HEK293T (cell line): ENCODE measurements at regions not wholly inside any gene's neighbourhood (a gene's known extent, or its start where the extent isn't known, plus 50 kb on each side); places are given as distances from the start of the nearest gene placed in this dataset.

Source experiments
- CTCF ChIA-PET: fragments of 350-600 bp; formaldehyde crosslinking; extraction: SDS; loops from one replicate; lab custom pipeline; 2021; ENCODE audit warnings: antibody characterized with exemption, inconsistent platforms; lab: Yijun Ruan, JAX
- POLR2A ChIA-PET: fragments of 350-600 bp; formaldehyde crosslinking; extraction: SDS; loops from one replicate; lab custom pipeline; 2020; ENCODE audit warnings: antibody characterized with exemption, inconsistent platforms; lab: Yijun Ruan, JAX
- DNase-seq: peaks from one replicate; pipeline ENCODE4 v3.0.0; 2012; ENCODE audit warnings: mixed read lengths; ENCODE audit errors: extremely low spot score
- ARNT ChIP-seq: fragments of 450-650 bp; IDR thresholded peaks from 2 replicates; pipeline ENCODE4 v1.6.1; 2017; ENCODE audit warnings: mild to moderate bottlenecking
- BHLHE40 ChIP-seq: fragments of 450-650 bp; IDR thresholded peaks from 2 replicates; pipeline ENCODE4 v1.6.1; 2016; ENCODE audit warnings: mild to moderate bottlenecking, moderate library complexity, borderline replicate concordance
- CTBP1 ChIP-seq: fragments of 450-650 bp; IDR thresholded peaks from 2 replicates; pipeline ENCODE4 v1.6.1; 2016; ENCODE audit warnings: borderline replicate concordance
- ELF4 ChIP-seq: fragments of 450-650 bp; IDR thresholded peaks from 2 replicates; pipeline ENCODE4 v1.6.1; 2017; ENCODE audit warnings: antibody characterized with exemption
- FOXA1 ChIP-seq: fragments of 450-650 bp; IDR thresholded peaks from 2 replicates; pipeline ENCODE4 v1.6.1; 2016; ENCODE audit warnings: mild to moderate bottlenecking
- FOXK2 ChIP-seq: fragments of 450-650 bp; IDR thresholded peaks from 2 replicates; pipeline ENCODE4 v1.6.1; 2016; ENCODE audit warnings: mild to moderate bottlenecking
- FOXM1 ChIP-seq: fragments of 450-650 bp; IDR thresholded peaks from 2 replicates; pipeline ENCODE4 v1.6.1; 2017; ENCODE audit warnings: mild to moderate bottlenecking, borderline replicate concordance
- HDGF ChIP-seq: fragments of 450-650 bp; IDR thresholded peaks from 2 replicates; pipeline ENCODE4 v1.6.1; 2017; ENCODE audit warnings: antibody characterized with exemption, borderline replicate concordance
- L3MBTL2 ChIP-seq: fragments of 450-650 bp; conservative IDR thresholded peaks from 2 replicates; pipeline ENCODE4 v1.6.1; 2016; ENCODE audit warnings: mild to moderate bottlenecking
- LEF1 ChIP-seq: fragments of 450-650 bp; IDR thresholded peaks from 2 replicates; pipeline ENCODE4 v1.6.1; 2017; ENCODE audit warnings: mild to moderate bottlenecking, borderline replicate concordance
- NFRKB ChIP-seq: fragments of 450-650 bp; IDR thresholded peaks from 2 replicates; pipeline ENCODE4 v1.6.1; 2016; ENCODE audit warnings: mild to moderate bottlenecking, moderate library complexity
- SP1 ChIP-seq: fragments of 450-650 bp; IDR thresholded peaks from 2 replicates; pipeline ENCODE4 v1.6.1; 2017
- SUZ12 ChIP-seq: fragments of 450-650 bp; IDR thresholded peaks from 2 replicates; pipeline ENCODE4 v1.6.1; 2016; ENCODE audit warnings: mild to moderate bottlenecking
- TARDBP ChIP-seq: fragments of 450-650 bp; IDR thresholded peaks from 2 replicates; pipeline ENCODE4 v1.6.1; 2016
- ZNF384 ChIP-seq: fragments of 450-650 bp; IDR thresholded peaks from 2 replicates; pipeline ENCODE4 v1.6.1; 2016
- TF ChIP-seq, protein P1 (sequence below): fragments of 450-650 bp; IDR thresholded peaks from 2 replicates; pipeline ENCODE4 v1.6.1; 2016

DNA sequence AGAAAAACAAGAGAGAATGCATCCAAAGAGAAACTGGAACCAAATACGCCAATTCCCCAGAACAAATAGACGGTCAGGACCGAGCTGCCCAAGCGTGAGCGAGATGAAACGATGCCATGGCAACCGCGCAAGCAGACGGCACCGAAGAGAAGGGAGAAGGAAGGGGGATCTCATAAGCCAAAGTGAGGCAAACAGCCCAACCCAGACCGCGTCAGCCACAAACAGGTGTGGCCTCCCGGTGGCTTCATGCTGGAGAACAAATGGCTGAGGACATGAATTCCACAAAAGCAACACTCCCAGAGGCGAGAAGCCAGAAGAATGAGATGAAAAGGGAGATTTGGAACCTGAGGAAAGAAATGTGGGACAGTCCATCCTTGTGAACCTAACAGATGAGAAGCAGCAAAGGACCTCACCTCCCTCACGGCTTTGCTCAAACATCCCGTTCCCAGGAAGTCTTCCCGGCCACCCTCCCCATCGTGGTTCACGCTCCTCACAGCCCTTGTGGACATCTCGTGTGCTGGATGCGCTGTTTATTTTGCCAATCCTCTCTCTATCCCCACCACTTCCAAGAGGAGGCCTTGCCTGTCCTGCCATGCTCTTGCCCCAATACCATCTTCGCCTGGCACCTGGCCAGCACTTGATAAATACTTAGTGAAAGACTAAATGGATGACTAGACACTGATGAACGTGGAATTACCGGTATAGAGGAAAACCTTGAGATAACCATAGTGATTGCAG lies 89.1 kb upstream of the RTL6 start:
- ChIA-PET POLR2A (no interaction called here), CTCF (interaction anchor here (0.5 kb wide), 1 partner anchor 40 kb away, joined by 3 read pairs; no protein-coding TSS in a partner anchor)
- no peak for DNase-seq
- TF ChIP-seq ARNT (no peak), BHLHE40 (no peak), FOXM1 (no peak), CTBP1 (no peak), SP1 (no peak), NFRKB (no peak), SUZ12 (no peak), L3MBTL2 (no peak), LEF1 (no peak), FOXK2 (no peak), ELF4 (no peak), TARDBP (no peak), FOXA1 (no peak), ZNF384 (no peak), HDGF (no peak)
- TF ChIP-seq, protein P1, sequence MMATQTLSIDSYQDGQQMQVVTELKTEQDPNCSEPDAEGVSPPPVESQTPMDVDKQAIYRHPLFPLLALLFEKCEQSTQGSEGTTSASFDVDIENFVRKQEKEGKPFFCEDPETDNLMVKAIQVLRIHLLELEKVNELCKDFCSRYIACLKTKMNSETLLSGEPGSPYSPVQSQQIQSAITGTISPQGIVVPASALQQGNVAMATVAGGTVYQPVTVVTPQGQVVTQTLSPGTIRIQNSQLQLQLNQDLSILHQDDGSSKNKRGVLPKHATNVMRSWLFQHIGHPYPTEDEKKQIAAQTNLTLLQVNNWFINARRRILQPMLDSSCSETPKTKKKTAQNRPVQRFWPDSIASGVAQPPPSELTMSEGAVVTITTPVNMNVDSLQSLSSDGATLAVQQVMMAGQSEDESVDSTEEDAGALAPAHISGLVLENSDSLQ: no peak

DNA sequence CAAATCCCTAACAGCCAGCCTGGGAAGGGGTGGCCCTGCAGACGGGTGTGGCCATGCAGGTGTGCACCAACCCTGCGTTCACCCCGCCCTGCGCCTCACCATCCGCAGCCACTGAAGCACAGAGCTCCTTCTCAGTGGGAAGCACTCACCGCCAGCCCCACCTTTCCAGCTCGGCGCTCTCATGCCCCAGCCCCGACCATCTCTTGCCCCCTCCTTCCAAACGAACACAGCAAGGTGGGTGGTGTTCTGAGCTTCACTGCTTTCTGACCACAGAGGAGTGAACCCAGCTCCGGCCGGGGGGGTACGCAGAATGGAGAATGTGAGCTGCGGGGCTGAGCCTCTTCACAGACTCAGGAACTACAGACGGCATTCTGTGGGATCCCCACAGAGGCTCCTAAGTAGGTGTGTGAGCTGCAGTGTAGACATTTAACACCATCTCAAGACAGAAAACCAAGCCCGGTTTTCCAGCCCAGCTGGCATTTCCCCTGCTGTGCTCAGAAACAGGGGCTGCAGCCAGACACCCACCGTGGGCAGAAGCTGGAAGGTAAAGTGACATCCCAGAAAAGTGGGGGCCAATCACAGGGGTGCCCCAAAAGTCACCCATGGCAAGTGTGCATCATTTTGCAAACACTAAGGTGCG lies 88.4 kb upstream of the RTL6 start:
- CTCF ChIA-PET: interaction anchor here (0.5 kb wide), 1 partner anchor 41 kb away, joined by 3 read pairs; no protein-coding TSS in a partner anchor
- DNase-seq: no peak
- TF ChIP-seq BHLHE40 (no peak), SUZ12 (no peak), FOXK2 (no peak), TARDBP (no peak), FOXM1 (no peak), ARNT (no peak), CTBP1 (no peak), FOXA1 (no peak), ZNF384 (no peak), HDGF (no peak), LEF1 (no peak), NFRKB (no peak), SP1 (no peak), ELF4 (no peak), L3MBTL2 (no peak)
- TF ChIP-seq, protein P1: no peak
- POLR2A ChIA-PET: no interaction called here

DNA sequence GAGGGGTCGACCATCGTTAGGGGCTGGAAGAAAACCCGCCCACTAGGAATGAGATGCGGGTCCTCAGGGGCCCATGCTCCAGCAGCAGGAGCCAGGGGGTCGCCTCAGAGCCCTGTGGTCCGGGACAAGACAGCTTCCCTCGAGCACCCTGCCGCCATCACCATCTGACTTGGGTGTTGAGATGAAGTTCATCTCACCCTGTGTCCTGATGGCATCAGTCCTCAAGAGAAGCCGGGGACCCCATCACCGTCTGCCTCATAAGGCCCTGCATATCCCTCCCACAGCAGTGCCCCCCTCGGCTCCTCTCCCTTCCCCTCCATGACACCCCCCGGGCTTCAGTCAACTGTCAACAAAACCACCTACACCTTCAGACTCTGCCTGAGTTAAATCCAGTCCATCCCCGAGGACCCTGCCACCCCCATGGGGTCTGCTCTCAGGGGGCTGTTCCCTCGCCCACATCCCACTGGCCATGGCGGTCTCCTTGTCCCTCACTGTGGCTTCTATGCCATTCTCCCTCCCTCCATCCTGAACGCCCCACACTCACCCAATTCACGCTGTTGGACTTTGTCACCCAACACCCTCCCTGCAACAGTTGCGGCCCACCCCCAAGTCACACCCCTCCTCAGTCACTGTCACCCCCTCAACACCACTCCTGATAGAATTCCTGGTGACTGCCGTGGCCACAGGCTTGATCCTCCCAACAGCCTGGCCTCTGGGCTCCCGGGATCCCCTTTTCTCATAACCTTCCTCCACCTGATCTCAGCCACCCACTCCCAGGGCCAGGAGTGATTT lies 87.7 kb upstream of the RTL6 start:
- ChIA-PET POLR2A (no interaction called here), CTCF (no interaction called here)
- no peak for DNase-seq
- TF ChIP-seq ARNT (no peak), TARDBP (no peak), BHLHE40 (no peak), L3MBTL2 (no peak), FOXK2 (no peak), FOXA1 (no peak), ELF4 (no peak), SP1 (no peak), CTBP1 (no peak), NFRKB (no peak), LEF1 (no peak), SUZ12 (no peak), FOXM1 (no peak), ZNF384 (no peak), HDGF (no peak)
- TF ChIP-seq, protein P1: no peak

DNA sequence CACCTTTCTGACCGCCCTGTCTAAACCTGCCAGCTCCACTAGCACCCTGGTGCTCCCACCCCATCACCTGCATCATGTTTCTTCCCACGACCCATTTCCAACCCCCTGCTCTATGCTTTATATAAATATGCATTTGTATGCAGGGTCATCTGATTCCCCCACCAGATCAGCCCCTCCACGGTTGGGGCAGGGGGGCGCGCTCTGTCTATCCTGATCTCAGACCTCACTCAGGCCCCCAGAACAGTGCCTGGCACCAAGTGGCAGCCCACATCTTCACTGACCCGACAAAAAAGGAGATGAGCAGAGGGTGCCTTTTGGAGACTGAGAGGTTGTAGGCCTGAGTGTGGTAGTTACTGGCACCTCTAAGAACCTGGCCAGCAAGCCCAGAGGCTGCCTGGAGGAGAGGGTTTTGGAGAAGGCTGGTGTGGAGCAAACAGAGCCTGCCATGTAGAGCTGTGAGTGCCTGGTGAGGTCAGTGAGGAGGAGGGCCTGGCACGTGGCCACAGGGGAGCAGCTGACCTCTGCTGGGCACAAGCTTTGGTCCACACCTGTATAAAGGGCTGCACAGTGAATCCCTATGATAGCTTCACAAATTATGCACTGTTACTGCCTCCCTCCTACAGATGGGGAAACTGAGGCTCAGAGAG lies 86.3 kb upstream of the RTL6 start:
- ChIA-PET POLR2A (no interaction called here), CTCF (no interaction called here)
- DNase-seq: no peak
- no peak for TF ChIP-seq ZNF384
- TF ChIP-seq LEF1: no peak

DNA sequence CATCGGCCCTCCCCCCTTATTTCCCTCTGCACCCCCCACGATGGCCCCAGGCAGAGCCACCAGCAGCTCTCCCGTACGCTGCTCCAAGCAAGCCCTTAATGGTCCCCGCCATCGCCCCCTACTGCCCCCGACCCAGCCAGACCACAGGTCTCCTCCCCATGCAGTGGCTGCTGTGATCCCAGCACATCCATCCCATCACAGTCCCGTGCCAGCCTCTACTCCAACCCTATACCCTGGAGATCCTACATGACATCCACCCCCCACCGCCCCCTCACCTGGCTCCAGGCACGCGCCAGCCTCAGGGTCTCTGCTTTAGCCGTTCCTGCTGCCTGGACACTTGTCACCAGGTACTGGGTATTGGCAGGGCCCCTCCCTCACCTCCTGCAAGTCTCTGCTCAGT lies 85.8 kb upstream of the RTL6 start:
- ChIA-PET POLR2A (no interaction called here), CTCF (no interaction called here)
- no peak for TF ChIP-seq TARDBP
- no peak for TF ChIP-seq SUZ12
- TF ChIP-seq CTBP1: no peak
- no peak for TF ChIP-seq FOXM1
- no peak for TF ChIP-seq FOXK2
- no peak for TF ChIP-seq NFRKB
- TF ChIP-seq SP1: no peak
- TF ChIP-seq LEF1: no peak
- TF ChIP-seq ZNF384: no peak
- TF ChIP-seq FOXA1: no peak
- no peak for DNase-seq
